ENCODE measurements at regions not wholly inside any gene's neighbourhood (a gene's known extent, or its start where the extent isn't known, plus 50 kb on each side); places are given as distances from the start of the nearest gene placed in this dataset.

- TF ChIP-seq CTCF (IDR thresholded peaks at IDR 0.05) = no peak
- Histone ChIP-seq H3K36me3 (no peaks in the 10 kb centered on the region), H3K27me3 (no peaks in the 10 kb centered on the region), H3K9me3 (no peaks in the 10 kb centered on the region), H3K4me3 (no peak overlapping the region), H3K4me1 (no peaks in the 10 kb centered on the region), H3K27ac (no peak overlapping the region)
- intact Hi-C loops (cut with DNase I) = no loop called here
- 73 to 74% methylated on average over 1 of the region's 1 CpG for WGBS, 2 donors
- DNase-seq = no peak
- ATAC-seq = no peak
Measured at GRCh38 chr2:225932811-225933413, 533.4 kb downstream of the NYAP2 start.

- H3K4me3 ChIP-seq = no peak overlapping the region
- 50 to 55% methylated on average over 2 of the region's 2 CpGs for WGBS, 2 donors
- H3K27me3 ChIP-seq = no peaks in the 10 kb centered on the region
- intact Hi-C loops (cut with DNase I) = no loop called here
- no peak for ATAC-seq
- H3K4me1 ChIP-seq = no peaks in the 10 kb centered on the region
- TF ChIP-seq CTCF (IDR thresholded peaks at IDR 0.05) = no peak
- H3K36me3 ChIP-seq = no peaks in the 10 kb centered on the region
- DNase-seq = no peak
- no peak overlapping the region for H3K27ac ChIP-seq
- H3K9me3 ChIP-seq = no peaks in the 10 kb centered on the region
Measured at GRCh38 chr2:225930687-225931086, 531.2 kb downstream of the NYAP2 start.

- H3K27me3 ChIP-seq = no peaks in the 10 kb centered on the region
- TF ChIP-seq CTCF (IDR thresholded peaks at IDR 0.05) = no peak
- H3K4me1 ChIP-seq = no peaks in the 10 kb centered on the region
- no peaks in the 10 kb centered on the region for H3K36me3 ChIP-seq
- no peak overlapping the region for H3K4me3 ChIP-seq
- WGBS, 2 donors = 77 to 78% methylated on average over 6 of the region's 6 CpGs
- intact Hi-C loops (cut with DNase I) = no loop called here
- peaks cover 0 to 15% (median 9%) of the 10 kb centered on the region in 11 donors for H3K9me3 ChIP-seq
- DNase-seq (no peak), ATAC-seq (no peak)
- no peak overlapping the region for H3K27ac ChIP-seq
Measured at GRCh38 chr2:225920621-225921220, 521.2 kb downstream of the NYAP2 start.

- no peaks in the 10 kb centered on the region for H3K27me3 ChIP-seq
- ATAC-seq (no peak), DNase-seq (no peak)
- no peak overlapping the region for H3K4me3 ChIP-seq
- no peak overlapping the region for H3K27ac ChIP-seq
- no peak for TF ChIP-seq CTCF (IDR thresholded peaks at IDR 0.05)
- WGBS, 2 donors = 66 to 69% methylated on average over 2 of the region's 2 CpGs
- no peaks in the 10 kb centered on the region for H3K4me1 ChIP-seq
- H3K9me3 ChIP-seq = peaks cover 0 to 20% (median 9%) of the 10 kb centered on the region in 11 donors
- intact Hi-C loops (cut with DNase I) = no loop called here
- H3K36me3 ChIP-seq = no peaks in the 10 kb centered on the region
Measured at GRCh38 chr2:225916692-225917091, 517.2 kb downstream of the NYAP2 start.
